Hepatic stellate cell (primary cell): ENCODE measurements at regions not wholly inside any gene's neighbourhood (a gene's known extent, or its start where the extent isn't known, plus 50 kb on each side); places are given as distances from the start of the nearest gene placed in this dataset.

Experiments
- DNase-seq: peaks from one replicate; pipeline ENCODE4 v3.0.0; 2011; ENCODE audit warnings: low spot score

DNA sequence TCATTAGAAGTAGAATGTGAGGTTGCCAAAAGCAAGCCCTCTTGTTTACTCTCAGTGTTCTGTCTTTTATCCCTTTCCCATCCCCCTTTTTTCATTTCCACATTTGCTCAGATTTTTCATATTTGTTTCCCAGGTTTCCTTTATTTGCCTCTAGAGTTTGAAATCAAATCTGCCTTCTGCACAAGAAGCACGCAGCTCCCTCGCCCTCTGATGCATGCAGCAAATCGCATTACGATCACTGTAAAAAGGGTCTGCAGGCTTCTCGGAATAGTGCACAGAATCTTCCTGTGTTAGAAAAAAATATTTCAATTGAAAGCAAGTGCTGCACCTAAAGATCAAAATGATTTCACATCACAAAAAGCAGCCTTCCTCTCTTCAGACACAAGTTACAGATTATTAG lies 129.0 kb downstream of the GPAM start:
- DNase-seq: no peak

DNA sequence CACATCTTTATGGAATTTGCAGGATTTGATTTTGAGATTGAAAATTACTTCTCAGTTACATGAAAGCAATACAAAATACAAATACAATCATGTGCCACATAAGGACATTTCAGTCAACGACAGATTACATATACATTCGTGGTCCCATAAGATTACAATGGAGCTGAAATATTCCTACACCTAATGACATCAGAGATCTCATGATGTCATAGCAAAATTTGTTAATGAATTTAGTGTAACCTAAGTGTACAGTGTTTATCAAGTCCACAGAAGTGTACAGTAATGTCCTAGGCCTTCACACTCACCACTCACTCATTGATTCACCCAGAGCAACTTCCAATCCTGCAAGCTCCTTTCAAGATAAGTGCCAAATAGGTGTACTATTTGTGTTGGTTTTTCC lies 126.5 kb downstream of the GPAM start:
- DNase-seq: no peak

DNA sequence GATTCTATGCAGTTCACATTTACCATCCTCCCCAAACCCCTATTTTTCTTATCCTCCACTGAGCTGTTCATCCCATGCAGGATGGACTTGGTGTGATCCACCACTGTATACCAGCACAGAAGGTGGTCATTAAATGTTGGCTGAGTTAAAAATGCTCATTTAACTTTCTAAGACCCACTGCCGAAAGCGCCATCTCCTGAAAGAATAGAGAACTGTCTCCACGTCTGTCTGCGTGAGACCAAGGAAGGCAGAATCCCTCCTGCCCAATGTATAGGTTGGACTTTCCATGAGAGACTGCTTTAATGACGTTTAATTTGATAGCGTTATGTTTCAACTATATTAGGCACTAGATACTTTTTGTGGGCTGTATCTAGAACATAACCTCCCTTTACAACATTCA lies 124.3 kb downstream of the GPAM start:
- no peak for DNase-seq

DNA sequence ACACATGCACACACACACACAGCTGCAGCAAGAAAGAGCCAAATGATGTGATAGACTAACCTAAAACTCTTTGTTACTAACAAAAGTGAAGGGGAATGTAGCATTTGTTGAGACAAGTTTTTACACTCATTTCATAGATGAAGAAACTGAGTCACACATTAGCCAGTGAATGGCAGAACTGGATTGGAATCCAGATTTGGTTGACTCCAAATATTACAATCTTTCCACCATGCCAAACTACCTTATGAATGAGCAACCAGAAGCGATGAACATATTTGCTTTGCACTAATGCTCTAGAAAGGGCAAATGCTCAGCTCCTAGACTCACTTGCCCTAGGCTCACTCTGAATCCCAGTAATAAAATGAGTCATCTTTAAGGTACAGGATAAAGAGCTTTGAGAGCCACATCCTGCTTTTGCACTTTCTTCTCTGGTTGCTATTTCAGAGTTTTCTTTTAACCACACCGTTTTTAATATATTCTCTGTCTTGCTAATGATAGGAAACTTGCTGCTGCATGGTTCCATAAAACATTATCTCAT lies 111.9 kb downstream of the GPAM start:
- DNase-seq: no peak

DNA sequence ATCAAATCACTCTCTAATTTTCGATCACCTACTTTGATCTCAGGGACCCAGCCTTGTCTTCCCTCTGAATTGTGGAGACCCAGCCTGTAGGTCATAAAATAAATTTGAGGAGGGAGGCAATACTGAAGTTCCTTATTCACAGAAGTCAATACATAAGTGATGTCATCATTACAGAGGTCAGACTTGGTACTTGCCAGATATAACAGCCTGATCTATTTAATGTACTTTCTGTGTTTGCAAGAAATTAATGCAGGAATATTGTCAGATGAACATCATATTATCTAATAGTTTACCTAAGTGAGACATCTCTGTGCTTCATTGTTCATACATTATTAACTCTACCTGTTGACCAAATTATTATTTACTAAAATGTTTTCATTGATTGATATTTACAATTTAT lies 105.6 kb downstream of the GPAM start:
- DNase-seq: no peak

DNA sequence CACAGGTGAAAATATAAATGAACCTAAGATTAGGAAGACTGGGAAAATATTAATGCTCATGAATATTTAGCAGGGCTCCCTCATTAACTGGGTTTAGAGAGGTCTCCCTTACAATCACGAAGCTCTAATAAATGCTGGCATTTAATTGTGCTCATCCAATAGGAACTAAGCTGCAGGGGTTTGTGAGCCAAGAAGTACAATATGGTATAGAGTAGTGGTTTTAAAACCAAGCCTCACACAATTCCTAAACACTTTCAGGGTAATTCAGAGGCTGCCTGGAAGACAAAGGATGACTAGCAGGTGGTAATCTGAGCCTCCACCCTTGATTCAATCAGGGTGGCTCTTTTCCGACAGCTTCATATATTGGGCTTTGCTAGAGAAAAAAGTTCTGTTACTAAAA lies 103.3 kb downstream of the GPAM start:
- DNase-seq: no peak

DNA sequence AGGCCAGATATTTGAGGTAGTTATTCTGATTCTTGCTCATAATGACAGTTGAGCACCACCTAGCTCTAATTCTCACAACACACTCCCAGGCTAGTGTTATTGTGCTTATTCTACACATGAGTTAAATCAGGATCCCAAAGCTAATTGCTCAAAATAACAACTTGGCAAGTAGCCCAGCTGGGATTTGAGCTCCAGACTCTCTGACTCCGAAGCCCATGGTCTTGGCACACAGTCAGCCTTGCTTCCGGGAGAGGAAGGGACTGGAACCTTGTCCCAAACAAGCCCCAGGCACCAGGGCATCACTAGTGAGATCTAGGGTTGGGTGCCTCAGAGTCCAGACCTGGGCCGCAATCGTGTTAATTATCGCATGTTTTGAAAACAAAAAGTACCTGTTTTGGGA lies 101.4 kb downstream of the GPAM start:
- no peak for DNase-seq

DNA sequence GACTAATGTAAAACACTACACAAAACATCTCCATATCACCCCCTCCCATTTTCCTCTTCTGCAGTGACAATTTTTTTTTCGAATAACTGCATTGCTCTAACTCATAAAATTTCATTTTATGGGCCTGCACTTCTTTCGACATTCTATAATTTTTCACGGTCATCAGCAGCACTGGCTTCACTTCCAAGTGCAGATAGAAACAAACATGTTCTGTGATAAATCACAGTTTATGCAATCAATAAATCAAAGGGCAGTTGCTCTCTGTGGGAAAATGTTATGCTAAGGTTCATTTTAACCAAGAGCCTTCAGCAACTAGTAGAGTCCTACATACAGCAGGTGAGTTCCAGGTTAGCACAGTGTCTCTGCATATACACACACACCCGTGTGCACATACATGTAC lies 100.1 kb downstream of the GPAM start:
- DNase-seq: no peak

DNA sequence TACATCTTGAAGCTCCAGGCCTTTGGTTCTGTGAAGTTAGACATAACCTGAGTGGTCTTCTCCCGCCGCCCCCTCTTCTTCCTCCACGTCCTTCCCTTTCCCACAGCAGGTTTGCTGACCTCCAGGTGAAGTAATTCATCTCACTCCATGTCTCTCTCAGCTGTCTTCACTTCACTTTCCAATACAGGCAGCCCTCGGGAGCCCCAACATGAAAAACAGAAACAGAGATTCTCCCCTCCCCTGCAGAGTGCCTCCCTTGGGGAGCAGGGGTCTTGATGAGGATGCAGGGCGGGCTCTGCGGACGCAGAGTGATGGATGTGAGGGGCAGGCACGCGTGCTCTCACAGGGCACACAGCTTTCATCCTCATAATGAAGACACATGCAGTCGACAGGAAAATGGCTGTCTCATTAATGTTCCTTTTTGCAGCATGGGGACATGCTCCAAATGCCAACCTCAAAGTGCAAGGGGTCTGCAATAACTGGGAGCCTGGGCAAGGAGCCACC lies 95.6 kb downstream of the GPAM start:
- no peak for DNase-seq

DNA sequence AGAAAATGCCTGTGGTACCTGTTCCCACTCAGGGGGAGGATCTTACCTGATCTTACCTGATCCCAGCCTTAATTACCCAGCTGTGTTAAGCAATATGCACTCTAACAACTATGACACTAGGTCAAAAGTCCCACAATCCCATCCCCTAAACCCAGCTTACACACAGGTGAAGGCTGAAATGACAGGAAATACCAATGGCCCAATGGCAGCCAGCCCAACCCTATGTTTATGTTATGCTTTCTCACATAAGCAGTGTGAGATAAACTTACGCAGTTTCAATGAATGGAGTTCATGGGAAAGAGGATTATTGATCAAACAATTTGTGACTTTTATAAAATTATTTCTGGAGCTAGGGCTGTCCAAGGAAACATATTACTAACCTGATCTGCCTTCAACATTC lies 91.9 kb downstream of the GPAM start:
- no peak for DNase-seq

DNA sequence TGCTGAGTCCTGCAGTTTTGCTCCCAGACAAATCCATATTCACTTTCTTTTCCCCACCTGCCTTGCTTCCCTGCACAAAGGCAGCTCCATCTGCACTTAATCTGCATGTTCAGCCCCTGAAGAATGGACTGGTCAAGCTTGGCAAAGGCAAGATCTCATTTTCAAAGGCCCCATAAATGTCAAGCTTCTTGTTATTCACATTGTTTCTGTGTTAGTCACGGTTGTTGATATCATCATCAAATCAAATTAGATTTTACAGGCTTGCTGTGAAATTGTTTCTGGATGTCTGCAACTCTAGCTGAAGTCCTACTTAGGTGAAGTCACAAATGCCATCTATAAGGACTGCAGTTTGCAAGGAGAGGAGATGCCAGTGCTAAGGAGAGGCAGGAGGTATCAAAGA lies 91.0 kb downstream of the GPAM start:
- DNase-seq: no peak

DNA sequence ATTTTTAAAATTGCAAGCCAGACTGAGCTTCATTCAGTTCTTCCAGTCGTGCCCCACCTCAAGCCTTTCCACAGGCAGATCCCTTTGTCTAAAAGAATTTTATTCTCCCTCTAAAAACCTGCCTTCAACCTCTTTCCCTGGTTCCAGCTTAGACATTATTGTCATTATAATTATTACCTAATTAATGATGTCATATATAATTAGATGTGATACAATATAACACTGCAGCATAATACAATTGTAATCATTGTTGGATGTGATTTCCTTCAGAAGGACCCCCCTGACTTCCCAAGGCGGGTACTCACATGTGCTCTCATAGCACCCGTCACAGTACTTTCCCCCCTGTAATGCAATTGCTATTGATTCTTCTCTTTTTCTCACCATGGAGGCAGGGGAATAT lies 88.6 kb downstream of the GPAM start:
- no peak for DNase-seq

DNA sequence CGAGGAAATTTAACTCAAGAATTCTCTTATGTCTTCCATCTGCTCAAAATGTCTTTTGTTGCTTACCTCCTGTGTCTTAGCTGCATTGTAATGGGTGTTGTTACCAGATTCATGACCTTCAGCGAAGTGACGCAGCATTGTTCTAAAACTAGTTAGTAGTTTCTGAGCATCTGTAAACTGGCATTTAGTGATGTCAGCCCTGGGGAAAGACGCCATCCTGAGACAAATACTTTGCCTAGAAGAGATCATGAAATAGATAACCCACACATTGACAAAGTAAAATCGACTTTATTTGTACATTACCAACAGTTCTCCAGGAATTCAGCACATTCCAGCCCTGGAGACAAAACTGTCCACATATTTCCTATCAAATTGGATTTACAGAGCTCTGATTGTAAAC lies 87.8 kb downstream of the GPAM start:
- DNase-seq: no peak

DNA sequence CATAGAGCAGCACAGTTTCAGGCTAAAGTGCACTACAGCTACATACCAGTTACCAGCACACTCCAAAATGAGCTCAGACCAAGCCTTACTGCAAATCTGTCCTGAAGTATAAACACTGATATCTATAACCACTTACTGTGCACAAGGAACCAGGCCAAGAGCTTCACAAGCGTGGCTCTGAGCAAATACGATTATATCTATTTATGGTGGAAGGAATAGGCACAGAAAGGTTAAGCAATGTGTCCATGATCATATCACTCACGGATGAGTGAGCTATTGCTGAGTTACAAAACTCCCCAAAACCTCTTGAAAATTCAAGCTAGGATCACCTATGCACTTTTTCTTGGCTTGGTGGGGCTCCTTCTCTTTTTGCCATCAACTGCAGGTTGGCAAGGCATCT lies 84.9 kb downstream of the GPAM start:
- no peak for DNase-seq
